ACC112 (cell line): ENCODE measurements at regions not wholly inside any gene's neighbourhood (a gene's known extent, or its start where the extent isn't known, plus 50 kb on each side); places are given as distances from the start of the nearest gene placed in this dataset.

Experiments
- H2AFZ ChIP-seq: fragments of 200-600 bp; sonication (generic); one replicate; pipeline ENCODE4 v1.6.0; 2017; ENCODE audit warnings: antibody characterized with exemption, low read length; ENCODE audit not compliant: unreplicated experiment
- H3K27ac ChIP-seq: fragments of 200-600 bp; sonication (generic); 2 replicates; pipeline ENCODE4 v1.5.1; 2014; ENCODE audit warnings: low read depth, mild to moderate bottlenecking, antibody characterized with exemption, low read length, moderate library complexity
- H3K27me3 ChIP-seq: fragments of 200-600 bp; sonication (generic); 2 replicates; pipeline ENCODE4 v1.6.1; 2014; ENCODE audit warnings: mild to moderate bottlenecking, antibody characterized with exemption, low read length, moderate library complexity, mixed read lengths; ENCODE audit not compliant: insufficient read depth
- H3K36me3 ChIP-seq: fragments of 200-600 bp; sonication (generic); 2 replicates; pipeline ENCODE4 v1.6.1; 2016; ENCODE audit warnings: mild to moderate bottlenecking, antibody characterized with exemption, low read length, moderate library complexity, mixed read lengths; ENCODE audit not compliant: insufficient read depth
- H3K4me1 ChIP-seq: fragments of 200-600 bp; sonication (generic); one replicate; pipeline ENCODE4 v1.6.1; 2016; ENCODE audit warnings: low read length, mixed read lengths; ENCODE audit not compliant: insufficient read depth, unreplicated experiment, control insufficient read depth
- H3K4me3 ChIP-seq: fragments of 200-600 bp; sonication (generic); 2 replicates; pipeline ENCODE4 v1.5.1; 2014; ENCODE audit warnings: mild to moderate bottlenecking, low read depth, low read length
- H3K79me2 ChIP-seq: fragments of 200-600 bp; sonication (generic); one replicate; pipeline ENCODE4 v1.6.0; 2016; ENCODE audit warnings: low read length; ENCODE audit not compliant: control insufficient read depth, unreplicated experiment, insufficient read depth

DNA sequence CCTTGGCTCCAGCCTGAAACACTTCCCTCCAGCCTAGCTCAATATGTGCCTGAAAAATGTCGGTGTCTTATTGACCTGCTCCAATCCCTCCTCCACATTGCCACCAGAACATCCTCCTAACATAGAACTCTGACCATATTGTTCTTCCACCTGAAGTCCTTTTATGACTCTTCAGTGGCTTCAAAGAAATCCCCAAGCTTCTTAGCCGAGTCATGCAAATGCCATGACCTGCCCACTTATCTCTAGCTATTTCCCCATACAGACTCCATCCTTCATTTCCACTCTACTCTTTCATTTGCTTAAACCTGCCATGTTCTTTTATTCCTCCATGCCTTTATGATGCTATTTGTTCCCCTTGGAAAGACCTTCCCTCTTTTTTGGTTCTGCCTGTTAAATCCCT, 568.6 kb downstream of the ETNK1 start:
- Histone ChIP-seq H3K27ac (no peak overlapping the region), H3K36me3 (no peaks in the 10 kb centered on the region), H3K27me3 (no peaks in the 10 kb centered on the region), H2AFZ (no peak overlapping the region), H3K4me3 (no peak overlapping the region), H3K4me1 (no peaks in the 10 kb centered on the region), H3K79me2 (no peaks in the 10 kb centered on the region)

DNA sequence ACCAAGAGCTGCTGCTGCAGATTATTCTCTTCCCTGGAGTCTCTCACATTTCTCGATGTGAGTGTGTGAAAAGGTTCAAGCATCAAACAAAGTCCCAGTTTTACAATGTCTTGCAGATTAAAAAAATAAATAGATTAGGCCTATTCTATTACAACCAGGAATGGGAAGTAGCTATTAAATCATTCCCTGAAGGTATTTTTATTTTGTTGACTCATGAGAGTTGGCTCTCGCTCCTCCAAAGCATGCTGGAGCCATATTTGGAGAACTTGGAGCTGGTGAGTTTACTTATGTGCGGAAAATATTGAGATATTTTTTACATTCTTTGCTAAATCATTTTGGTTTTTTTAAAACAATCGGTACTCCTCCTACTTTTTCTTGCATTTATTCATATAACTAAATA, 572.3 kb downstream of the ETNK1 start:
- Histone ChIP-seq H3K27me3 (no peaks in the 10 kb centered on the region), H3K4me1 (no peaks in the 10 kb centered on the region), H3K36me3 (no peaks in the 10 kb centered on the region)

DNA sequence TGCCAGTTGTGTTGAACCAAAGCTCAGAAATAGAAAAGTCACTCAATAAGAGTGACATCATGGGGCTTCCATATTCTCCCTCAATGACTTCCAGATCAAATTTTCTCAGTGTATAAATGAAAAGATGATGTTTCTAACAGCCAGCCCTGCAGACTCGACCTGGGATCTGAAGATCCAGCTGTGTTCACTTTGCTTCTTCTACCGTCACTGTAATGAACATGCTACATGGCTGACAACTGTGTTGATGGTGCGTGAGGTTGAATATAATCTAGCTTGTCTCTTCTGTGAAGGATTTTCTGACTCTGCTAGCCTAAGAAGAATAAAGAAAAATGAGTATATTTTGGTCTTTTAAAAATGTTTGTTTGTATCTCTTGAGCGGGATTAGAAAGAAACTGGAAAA, 577.8 kb downstream of the ETNK1 start:
- no peaks in the 10 kb centered on the region for H3K36me3 ChIP-seq
- peaks cover 8% of the 10 kb centered on the region; the same call in 1 of the 2 replicates for H3K27me3 ChIP-seq
- no peak overlapping the region for H2AFZ ChIP-seq
- no peak overlapping the region for H3K27ac ChIP-seq
- H3K4me1 ChIP-seq = no peaks in the 10 kb centered on the region
- H3K4me3 ChIP-seq = no peak overlapping the region
- H3K79me2 ChIP-seq = no peaks in the 10 kb centered on the region

More for the DNA sequence above, 572.3 kb downstream of the ETNK1 start:
- H3K79me2 ChIP-seq = no peaks in the 10 kb centered on the region
- H3K4me3 ChIP-seq = no peak overlapping the region
- no peak overlapping the region for H2AFZ ChIP-seq
- H3K27ac ChIP-seq = no peak overlapping the region

DNA sequence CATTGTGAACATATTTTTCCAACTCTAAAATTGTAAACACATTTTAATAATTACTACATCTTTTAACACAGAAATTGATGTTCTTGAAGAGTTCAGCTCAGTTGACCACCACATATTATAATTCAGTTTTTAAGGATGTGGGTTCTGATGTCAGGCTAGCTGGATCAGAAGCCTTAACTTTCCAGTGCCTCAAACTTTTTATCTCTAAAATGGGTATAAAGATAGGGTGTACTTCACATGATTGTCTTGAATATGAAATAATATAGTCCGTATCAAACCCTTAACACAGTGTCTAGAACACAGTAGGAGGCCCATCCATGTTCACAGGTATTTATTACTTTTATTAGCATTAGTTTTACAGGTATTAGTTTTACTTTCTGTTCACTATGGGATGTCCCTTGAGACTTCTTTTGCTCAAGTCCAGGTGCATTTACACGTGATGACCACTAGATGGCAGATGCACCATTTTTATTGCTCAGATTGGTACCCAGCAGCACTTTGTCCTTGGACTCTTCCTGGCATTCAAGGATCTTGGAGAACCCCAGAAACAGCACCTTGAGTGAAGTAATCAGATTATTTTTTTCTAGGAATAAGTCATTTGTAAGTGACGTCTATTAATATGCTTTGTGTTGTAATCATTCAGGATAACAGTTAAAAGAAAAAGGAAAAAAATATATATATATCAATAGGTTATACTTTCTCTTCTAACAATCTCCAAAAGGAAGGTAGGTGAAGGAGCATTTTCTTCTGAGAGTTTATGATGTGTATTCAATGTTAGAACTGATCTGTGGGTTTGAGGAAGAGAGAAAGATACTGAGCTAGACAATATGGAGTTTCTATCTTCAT, 580.2 kb downstream of the ETNK1 start:
- Histone ChIP-seq H2AFZ (no peak overlapping the region), H3K4me1 (no peaks in the 10 kb centered on the region), H3K27me3 (peaks cover 12% of the 10 kb centered on the region; the same call in 1 of the 2 replicates), H3K27ac (no peak overlapping the region), H3K79me2 (no peaks in the 10 kb centered on the region), H3K36me3 (no peaks in the 10 kb centered on the region), H3K4me3 (no peak overlapping the region)

DNA sequence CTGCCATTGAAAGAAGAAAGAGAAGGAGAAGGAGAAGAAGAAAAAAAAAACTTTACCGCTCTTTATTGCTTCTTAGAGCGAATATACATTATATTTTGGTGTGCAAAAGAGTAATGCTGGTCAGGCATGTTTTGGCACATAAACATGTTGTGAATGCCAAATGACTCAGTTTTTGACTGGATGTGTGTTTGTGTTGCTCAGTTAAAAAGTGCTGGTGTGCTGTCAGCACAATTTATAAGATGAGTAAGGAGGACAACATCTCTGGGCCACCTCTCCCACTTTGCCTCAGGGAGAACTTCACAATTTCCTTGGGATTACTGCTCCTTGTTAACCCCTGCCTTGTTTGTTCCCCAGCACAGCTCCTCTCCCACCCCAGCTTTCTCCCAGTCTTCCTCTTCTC, 584.8 kb downstream of the ETNK1 start:
- Histone ChIP-seq H3K27ac (no peak overlapping the region), H3K36me3 (no peaks in the 10 kb centered on the region), H3K27me3 (peaks cover 5% of the 10 kb centered on the region; the same call in 1 of the 2 replicates), H3K4me3 (no peak overlapping the region), H3K79me2 (no peaks in the 10 kb centered on the region), H3K4me1 (no peaks in the 10 kb centered on the region), H2AFZ (no peak overlapping the region)

DNA sequence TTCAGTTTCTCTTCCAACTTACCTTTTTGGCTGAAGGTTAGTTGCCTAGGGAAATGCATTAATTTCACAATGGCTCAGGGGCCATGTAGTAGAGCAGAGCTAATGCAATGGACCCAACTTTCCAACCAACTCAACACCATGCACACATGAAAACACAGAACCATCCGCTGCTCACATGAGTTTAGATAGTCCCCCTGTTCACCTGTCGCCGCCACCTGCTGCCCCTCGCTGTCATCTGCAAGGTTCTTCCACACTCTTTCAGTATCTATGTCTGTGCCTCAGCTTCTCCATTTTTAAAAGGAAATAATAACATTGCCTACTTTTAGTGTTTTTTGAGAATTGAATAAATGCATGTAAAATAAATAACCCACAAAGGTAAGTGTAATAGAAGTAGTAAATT, 585.6 kb downstream of the ETNK1 start:
- no peaks in the 10 kb centered on the region for H3K36me3 ChIP-seq
- no peak overlapping the region for H3K4me3 ChIP-seq
- H3K79me2 ChIP-seq = no peaks in the 10 kb centered on the region
- no peaks in the 10 kb centered on the region for H3K4me1 ChIP-seq
- H2AFZ ChIP-seq = no peak overlapping the region
- H3K27me3 ChIP-seq = peaks cover 5% of the 10 kb centered on the region; the same call in 1 of the 2 replicates
- H3K27ac ChIP-seq = no peak overlapping the region

DNA sequence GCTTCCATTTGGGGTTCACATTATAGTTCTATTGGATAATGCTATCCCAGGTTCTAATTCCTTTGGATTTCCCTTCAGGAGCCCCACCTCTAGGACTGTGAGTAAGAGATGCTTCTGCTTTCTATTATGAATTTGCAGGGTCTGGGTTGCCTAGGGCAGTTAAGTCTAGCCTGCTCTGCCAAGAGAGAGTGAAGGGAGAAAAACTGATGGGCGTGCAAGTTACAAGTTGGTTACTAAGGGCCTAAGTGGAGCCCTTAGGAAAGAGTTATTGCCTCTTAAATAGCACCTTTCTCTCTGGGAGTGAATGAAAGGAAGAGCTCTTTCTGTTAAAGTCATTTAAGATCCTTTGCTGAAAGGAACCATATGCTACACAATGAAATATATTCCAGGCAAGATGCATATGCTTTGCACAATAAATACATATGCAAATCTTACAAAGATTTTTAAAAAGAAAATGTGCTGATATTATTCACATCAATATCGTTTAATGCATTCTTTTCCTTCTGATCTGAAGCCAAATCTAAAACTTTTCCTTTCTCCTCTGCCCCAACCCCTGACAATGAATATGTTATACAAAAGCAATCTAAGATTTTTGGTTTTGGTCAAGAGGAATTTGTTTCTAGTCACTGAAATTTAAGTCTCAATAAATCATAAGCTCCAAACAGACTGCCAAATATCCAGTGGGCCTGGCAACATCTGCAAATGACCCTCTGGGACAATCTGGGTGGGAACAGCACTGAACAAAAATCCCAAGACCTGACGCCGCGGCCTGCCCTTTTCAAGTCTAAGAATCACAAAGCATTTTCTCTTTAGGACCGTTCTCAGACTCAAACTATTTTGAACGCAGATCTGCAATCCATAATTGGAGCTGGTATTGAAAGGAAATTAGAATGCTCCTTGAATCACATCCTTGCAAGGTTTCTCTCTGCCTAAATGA, 586.7 kb downstream of the ETNK1 start:
- Histone ChIP-seq H3K79me2 (no peaks in the 10 kb centered on the region), H3K4me1 (no peaks in the 10 kb centered on the region), H3K4me3 (no peak overlapping the region), H3K27me3 (peaks cover 8% of the 10 kb centered on the region; the same call in 1 of the 2 replicates), H3K36me3 (no peaks in the 10 kb centered on the region), H3K27ac (no peak overlapping the region), H2AFZ (peak overlapping the region; percentile 25)

DNA sequence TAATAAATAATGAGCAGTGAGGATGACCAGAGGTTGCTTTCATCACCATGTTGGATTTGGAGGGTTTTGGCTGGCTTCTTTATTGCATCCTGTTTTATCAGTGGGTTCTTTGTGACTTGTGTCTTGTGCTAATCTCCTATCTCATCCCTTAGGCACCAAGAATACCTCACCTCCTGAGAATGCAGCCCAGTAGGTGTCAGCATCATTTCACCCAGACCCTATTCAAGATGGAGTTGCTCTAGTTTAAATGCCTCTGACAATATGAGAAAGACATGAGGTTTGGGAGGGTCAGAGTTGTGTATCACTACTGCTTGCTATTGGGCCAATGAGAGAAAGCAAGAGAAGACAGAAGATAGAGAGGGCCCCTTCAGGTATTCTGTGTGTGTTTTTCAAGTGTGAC, 592.2 kb downstream of the ETNK1 start:
- Histone ChIP-seq H3K36me3 (no peaks in the 10 kb centered on the region), H3K4me1 (no peaks in the 10 kb centered on the region), H3K27ac (no peak overlapping the region), H3K4me3 (no peak overlapping the region), H3K27me3 (0 out of 2 replicates have a peak, but pooled peaks cover 14% of the 10 kb centered on the region), H3K79me2 (no peaks in the 10 kb centered on the region), H2AFZ (no peak overlapping the region)

DNA sequence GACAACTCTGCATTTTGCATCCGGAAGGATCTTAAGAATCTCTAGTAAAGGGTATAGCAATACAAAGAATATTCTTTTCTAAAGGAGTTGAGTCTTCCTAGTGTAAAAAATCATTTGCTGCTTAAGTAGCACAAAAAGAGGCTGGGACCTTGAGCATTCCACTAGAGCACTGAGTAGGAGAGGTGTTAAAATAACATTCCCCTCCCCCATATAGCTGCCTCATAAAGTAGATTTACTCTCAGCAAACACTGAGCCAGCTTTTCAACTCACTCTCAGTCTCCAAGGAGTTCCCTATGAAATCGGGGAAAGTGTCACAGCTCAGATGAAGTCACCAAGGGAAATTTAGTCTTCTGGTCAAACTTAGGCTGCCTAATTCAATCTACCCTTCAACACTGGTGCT, 592.7 kb downstream of the ETNK1 start:
- Histone ChIP-seq H3K36me3 (no peaks in the 10 kb centered on the region), H3K4me3 (no peak overlapping the region), H3K4me1 (no peaks in the 10 kb centered on the region), H3K79me2 (no peaks in the 10 kb centered on the region), H3K27ac (no peak overlapping the region), H3K27me3 (0 out of 2 replicates have a peak, but pooled peaks cover 14% of the 10 kb centered on the region), H2AFZ (no peak overlapping the region)

DNA sequence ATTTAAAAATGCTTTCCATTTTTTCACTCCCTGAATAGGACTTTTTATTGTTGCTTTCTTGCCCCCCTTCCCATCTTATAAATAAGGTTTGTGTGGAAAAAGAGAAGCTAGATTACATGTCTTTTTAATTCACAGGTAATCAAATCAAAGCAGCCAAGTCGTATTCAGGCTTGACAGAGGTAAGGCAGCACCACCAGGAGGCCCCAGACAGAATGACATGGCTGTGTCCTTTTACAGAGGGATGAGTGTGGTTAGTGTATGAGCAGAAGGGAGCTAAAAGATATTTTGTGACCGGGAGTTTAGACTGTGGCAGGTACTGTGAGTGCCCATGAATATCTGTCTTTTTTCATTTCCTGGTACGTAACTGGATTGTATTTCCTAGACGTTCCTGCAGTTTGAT, 596.1 kb downstream of the ETNK1 start:
- Histone ChIP-seq H2AFZ (no peak overlapping the region), H3K27me3 (0 out of 2 replicates have a peak, but pooled peaks cover 14% of the 10 kb centered on the region), H3K79me2 (no peaks in the 10 kb centered on the region), H3K4me1 (no peaks in the 10 kb centered on the region), H3K4me3 (no peak overlapping the region), H3K27ac (no peak overlapping the region), H3K36me3 (no peaks in the 10 kb centered on the region)
